Gastroesophageal sphincter (tissue), 4 donors: ENCODE measurements at regions not wholly inside any gene's neighbourhood (a gene's known extent, or its start where the extent isn't known, plus 50 kb on each side); places are given as distances from the start of the nearest gene placed in this dataset.

Experiments
- ATAC-seq: fragments of 150-250 bp; one replicate; pipeline ENCODE4 v1.9.1; 2016; ENCODE audit warnings: mild to moderate bottlenecking, moderate library complexity
- H3K27ac ChIP-seq, 4 donors: fragments of 200-600 bp; sonication (generic) in 3 of 4; 1 replicate in 3 of 4; 2 replicates in 1 of 4; pipeline ENCODE4 v1.5.1; 2016 to 2019
- H3K27me3 ChIP-seq: fragments of 200-600 bp; sonication (generic); one replicate; pipeline ENCODE4 v1.5.1; 2019
- H3K36me3 ChIP-seq, 2 donors: fragments of 200-600 bp; sonication (generic); one replicate each; pipeline ENCODE4 v1.5.1; 2019; ENCODE audit warnings: control low read depth in 1 of 2
- H3K4me1 ChIP-seq, 3 donors: fragments of 200-600 bp; sonication (generic); 1 replicate in 2 of 3; 2 replicates in 1 of 3; pipeline ENCODE4 v1.5.1; 2016 to 2019; ENCODE audit warnings: control low read depth in 2 of 3
- H3K4me3 ChIP-seq, 2 donors: fragments of 200-600 bp; sonication (generic); one replicate each; pipeline ENCODE4 v1.5.1; 2019; ENCODE audit warnings: mild to moderate bottlenecking in 1 of 2, moderate library complexity in 1 of 2
- H3K9me3 ChIP-seq, 3 donors: fragments of 200-600 bp; sonication (generic); one replicate each; pipeline ENCODE4 v1.5.1; 2017 to 2019; ENCODE audit warnings: control low read depth in 2 of 3
- EP300 ChIP-seq: sonication (generic); formaldehyde crosslinking; IDR thresholded peaks from one replicate; pipeline ENCODE4 v1.6.1; 2017; ENCODE audit warnings: antibody characterized with exemption, mild to moderate bottlenecking
- POLR2A ChIP-seq, 2 donors: fragments of 450-650 bp; IDR thresholded peaks; one replicate each; pipeline ENCODE4 v1.6.1; 2017; ENCODE audit warnings: antibody characterized with exemption in 2 of 2, mild to moderate bottlenecking in 2 of 2, moderate library complexity in 1 of 2
- POLR2AphosphoS5 ChIP-seq: sonication (generic); formaldehyde crosslinking; IDR thresholded peaks from one replicate; pipeline ENCODE4 v1.6.1; 2017; ENCODE audit warnings: antibody characterized with exemption
- WGBS, 2 donors: methylation state at CpG; one replicate each; pipeline ENCODE4 v1.1.5; 2018; ENCODE audit warnings: low coverage in 1 of 2; 5-methylcytosine and 5-hydroxymethylcytosine counted together
- TF ChIP-seq, protein P1 (sequence below), 4 experiments: fragments of 200-600 bp in 2 of 4; fragments of 450-650 bp in 2 of 4; sonication (generic) in 1 of 4; IDR thresholded peaks; one replicate each; pipeline ENCODE4 v1.5.1; 2017 to 2019; ENCODE audit warnings: antibody characterized with exemption in 4 of 4, mild to moderate bottlenecking in 2 of 4, moderate library complexity in 2 of 4

DNA sequence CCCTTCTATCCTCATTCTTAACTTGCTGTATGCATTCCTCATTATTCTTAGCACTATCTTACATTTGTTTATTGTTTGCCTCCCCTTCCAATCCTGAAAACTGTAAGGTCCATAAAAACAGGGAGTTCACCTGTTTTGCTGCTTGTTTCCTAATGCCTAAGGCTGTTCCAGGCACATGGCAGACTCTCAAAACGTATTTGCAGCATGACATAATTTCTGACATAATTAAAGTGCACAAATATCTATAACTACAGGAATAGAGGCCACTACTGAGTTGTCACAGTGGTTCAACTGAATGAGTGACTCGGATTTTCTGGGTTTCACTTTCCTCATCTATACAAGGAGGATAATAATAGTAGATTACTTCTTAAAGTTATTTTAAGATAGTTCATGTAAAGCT, 83.0 kb downstream of the HFE start:
- Histone ChIP-seq H3K9me3 (no peaks in the 10 kb centered on the region), H3K27ac (peak overlapping the region in 1 of 4 donors; percentile 97), H3K4me3 (no peak overlapping the region), H3K36me3 (no peaks in the 10 kb centered on the region), H3K4me1 (peaks cover 0 to 25% (median 0%) of the 10 kb centered on the region in 3 donors), H3K27me3 (no peaks in the 10 kb centered on the region)
- 56 to 61% methylated on average over 2 of the region's 2 CpGs for WGBS, 2 donors
- ATAC-seq: no peak
- TF ChIP-seq POLR2A (IDR thresholded peaks at IDR 0.05) (no peak), POLR2AphosphoS5 (no peak), EP300 (no peak)
- TF ChIP-seq, protein P1, sequence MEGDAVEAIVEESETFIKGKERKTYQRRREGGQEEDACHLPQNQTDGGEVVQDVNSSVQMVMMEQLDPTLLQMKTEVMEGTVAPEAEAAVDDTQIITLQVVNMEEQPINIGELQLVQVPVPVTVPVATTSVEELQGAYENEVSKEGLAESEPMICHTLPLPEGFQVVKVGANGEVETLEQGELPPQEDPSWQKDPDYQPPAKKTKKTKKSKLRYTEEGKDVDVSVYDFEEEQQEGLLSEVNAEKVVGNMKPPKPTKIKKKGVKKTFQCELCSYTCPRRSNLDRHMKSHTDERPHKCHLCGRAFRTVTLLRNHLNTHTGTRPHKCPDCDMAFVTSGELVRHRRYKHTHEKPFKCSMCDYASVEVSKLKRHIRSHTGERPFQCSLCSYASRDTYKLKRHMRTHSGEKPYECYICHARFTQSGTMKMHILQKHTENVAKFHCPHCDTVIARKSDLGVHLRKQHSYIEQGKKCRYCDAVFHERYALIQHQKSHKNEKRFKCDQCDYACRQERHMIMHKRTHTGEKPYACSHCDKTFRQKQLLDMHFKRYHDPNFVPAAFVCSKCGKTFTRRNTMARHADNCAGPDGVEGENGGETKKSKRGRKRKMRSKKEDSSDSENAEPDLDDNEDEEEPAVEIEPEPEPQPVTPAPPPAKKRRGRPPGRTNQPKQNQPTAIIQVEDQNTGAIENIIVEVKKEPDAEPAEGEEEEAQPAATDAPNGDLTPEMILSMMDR (IDR thresholded peaks at IDR 0.05): no peak

DNA sequence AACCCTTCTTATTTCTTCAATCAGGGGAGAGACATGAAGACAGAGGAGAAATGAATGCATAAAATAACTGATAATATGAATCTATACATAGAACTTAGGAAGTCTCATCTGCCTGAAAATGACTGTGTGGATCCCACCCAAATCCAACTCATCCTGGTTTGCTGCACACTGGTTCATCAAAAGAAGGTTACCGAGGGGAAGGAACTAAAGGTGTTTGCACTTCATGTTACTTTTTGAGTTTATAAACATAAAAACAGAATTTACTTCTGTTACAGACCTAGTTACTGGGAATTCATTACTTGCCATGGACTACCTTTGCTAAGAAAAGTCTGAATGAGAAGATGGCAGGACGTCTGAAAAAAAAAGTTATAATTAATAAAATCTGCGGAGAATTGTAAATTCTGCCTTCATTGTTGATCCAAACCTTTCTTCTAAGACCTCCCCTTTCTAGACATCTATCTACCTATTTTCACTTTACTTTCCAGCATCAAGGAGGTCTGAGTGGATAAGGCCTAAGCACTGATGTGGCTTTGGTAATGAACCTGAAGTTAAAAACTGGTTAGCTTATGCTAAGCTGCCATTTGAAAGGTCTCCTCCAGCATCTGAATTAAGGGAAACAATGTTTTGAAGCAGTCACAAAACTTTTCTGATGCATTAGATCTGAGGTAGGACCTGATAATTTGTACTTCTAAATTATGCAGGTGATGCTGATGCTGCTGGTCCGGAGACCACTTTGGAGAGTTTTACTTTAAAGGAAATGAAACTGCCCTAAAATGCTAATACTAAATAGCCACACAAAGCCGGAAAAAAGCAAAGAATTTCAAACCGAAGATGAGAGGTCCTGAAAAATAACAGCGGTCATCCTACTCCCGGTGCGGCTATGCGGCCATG, 84.0 kb downstream of the HFE start:
- ATAC-seq: no peak
- 17 to 31% methylated on average over 6 to 10 of the region's 10 CpGs for WGBS, 2 donors
- no peak for TF ChIP-seq POLR2AphosphoS5
- TF ChIP-seq, protein P1 (IDR thresholded peaks at IDR 0.05): no peak
- no peak for TF ChIP-seq EP300
- no peak for TF ChIP-seq POLR2A (IDR thresholded peaks at IDR 0.05)

DNA sequence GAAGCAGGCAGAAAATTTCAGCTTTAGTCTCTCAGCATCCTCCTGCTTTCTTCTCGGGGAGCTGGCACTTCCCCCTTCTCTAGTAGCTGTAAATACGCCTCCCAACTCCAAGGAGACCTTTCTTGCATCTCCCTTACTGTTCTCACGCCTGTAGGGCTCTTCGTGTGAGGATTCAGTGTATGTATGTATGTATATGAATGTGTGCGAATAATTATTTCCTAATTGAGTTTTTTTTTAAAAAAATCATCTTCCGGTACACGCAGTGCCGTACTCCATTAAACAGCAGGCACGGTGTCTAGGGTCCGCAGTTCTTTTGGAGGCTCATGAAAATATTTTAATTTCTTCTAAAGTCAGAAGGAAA, 85.4 kb downstream of the HFE start:
- H3K27me3 ChIP-seq: no peaks in the 10 kb centered on the region
- peak overlapping the region; percentile 95 to 98 (median 97) for H3K27ac ChIP-seq
- H3K36me3 ChIP-seq: no peaks in the 10 kb centered on the region
- peak overlapping the region; percentile 67 to 79 for H3K4me3 ChIP-seq
- peaks cover 0 to 25% (median 0%) of the 10 kb centered on the region in 3 donors for H3K4me1 ChIP-seq
- WGBS, 2 donors: 3 to 7% methylated on average over 10 of the region's 10 CpGs
- TF ChIP-seq, protein P1 (IDR thresholded peaks at IDR 0.05): no peak
- TF ChIP-seq EP300 (no peak), POLR2A (IDR thresholded peaks at IDR 0.05) (no peak), POLR2AphosphoS5 (no peak)
- ATAC-seq: peak; percentile 32
- H3K9me3 ChIP-seq: no peaks in the 10 kb centered on the region

More for the DNA sequence above, 84.0 kb downstream of the HFE start:
- Histone ChIP-seq H3K27me3 (no peaks in the 10 kb centered on the region), H3K36me3 (no peaks in the 10 kb centered on the region), H3K9me3 (no peaks in the 10 kb centered on the region), H3K4me3 (peak overlapping the region; percentile 67 to 79), H3K27ac (peak overlapping the region; percentile 95 to 98 (median 97)), H3K4me1 (peaks cover 0 to 25% (median 0%) of the 10 kb centered on the region in 3 donors)

DNA sequence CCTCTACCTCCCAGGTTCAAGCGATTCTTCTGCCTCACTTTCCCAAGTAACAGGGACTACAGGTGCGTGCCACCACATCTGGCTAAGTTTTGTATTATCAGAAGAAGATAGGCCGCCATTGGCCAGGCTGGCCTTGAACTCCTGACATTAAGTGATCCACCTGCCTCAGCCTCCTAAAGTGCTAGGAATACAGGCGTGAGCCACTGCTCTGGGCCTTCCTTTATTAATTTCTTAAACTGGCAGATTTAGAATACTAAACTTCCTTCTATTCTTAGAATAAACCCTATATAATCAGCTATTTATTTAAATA, 86.6 kb downstream of the HFE start:
- 90% methylated on average over 4 of the region's 4 CpGs; no CpG with 5 or more reads in 1 of the 2 donors for WGBS, 2 donors
- H3K36me3 ChIP-seq: no peaks in the 10 kb centered on the region
- peaks cover 0 to 25% (median 0%) of the 10 kb centered on the region in 3 donors for H3K4me1 ChIP-seq
- H3K27ac ChIP-seq: peak overlapping the region in 1 of 4 donors; percentile 95
- H3K4me3 ChIP-seq: no peak overlapping the region
- H3K27me3 ChIP-seq: no peaks in the 10 kb centered on the region
- no peaks in the 10 kb centered on the region for H3K9me3 ChIP-seq
- ATAC-seq: no peak
- TF ChIP-seq POLR2AphosphoS5: no peak

DNA sequence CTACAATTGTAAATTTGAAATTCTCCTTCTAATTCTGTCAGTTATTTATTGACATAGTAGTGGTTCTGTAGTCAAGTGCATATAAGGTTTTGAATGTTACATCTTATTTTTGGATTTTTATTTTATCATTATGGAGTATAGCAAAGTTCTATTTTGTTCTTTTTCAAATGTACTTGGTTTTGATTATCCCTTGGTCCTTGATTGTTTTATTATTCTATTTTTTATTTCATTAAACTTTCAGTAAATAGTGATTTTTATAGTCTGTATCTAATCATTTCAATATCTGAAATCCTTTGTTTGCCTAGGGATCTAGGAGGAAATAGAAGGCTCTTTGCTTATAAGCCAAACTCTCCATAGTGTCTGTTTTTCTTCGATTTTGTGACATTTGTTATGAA, 87.8 kb downstream of the HFE start:
- peak overlapping the region in 1 of 4 donors; percentile 13 for H3K27ac ChIP-seq
- H3K4me3 ChIP-seq: no peak overlapping the region

More for the DNA sequence above, 87.8 kb downstream of the HFE start:
- Histone ChIP-seq H3K27me3 (no peaks in the 10 kb centered on the region), H3K9me3 (no peaks in the 10 kb centered on the region), H3K36me3 (no peaks in the 10 kb centered on the region), H3K4me1 (peaks cover 0 to 25% (median 0%) of the 10 kb centered on the region in 3 donors)
- no peak for ATAC-seq
- 0% methylated on average over 1 of the region's 1 CpG for WGBS, 2 donors
- TF ChIP-seq EP300 (no peak), POLR2A (IDR thresholded peaks at IDR 0.05) (no peak), POLR2AphosphoS5 (no peak)
- TF ChIP-seq, protein P1 (IDR thresholded peaks at IDR 0.05): no peak
